Right ventricle myocardium superior (tissue), 1 donor: ENCODE measurements at regions not wholly inside any gene's neighbourhood (a gene's known extent, or its start where the extent isn't known, plus 50 kb on each side); places are given as distances from the start of the nearest gene placed in this dataset.
"Not testable (repeated sequence)": the region's sequence is repeated elsewhere in the genome, so short reads cannot be mapped to it uniquely, and the experiment has no call there.

ENCODE experiments used
- ATAC-seq: fragments of 200-7000 bp; cut with Tn5 transposase; one replicate; pipeline ENCODE4 v1.9.1; 2020; ENCODE audit warnings: mild to moderate bottlenecking; ENCODE audit not compliant: poor library complexity
- DNase-seq: peaks from one replicate; pipeline ENCODE4 v3.0.0-alpha.2; 2020
- intact Hi-C: fragments of 100-400 bp; cut with DNase I; formaldehyde crosslinking; loops from one replicate; pipeline ENCODE4 v1.11.2; 2022
- donor health status: DM: no; HTN: yes; CAD: no; lungs with severe emphysema.

DNA sequence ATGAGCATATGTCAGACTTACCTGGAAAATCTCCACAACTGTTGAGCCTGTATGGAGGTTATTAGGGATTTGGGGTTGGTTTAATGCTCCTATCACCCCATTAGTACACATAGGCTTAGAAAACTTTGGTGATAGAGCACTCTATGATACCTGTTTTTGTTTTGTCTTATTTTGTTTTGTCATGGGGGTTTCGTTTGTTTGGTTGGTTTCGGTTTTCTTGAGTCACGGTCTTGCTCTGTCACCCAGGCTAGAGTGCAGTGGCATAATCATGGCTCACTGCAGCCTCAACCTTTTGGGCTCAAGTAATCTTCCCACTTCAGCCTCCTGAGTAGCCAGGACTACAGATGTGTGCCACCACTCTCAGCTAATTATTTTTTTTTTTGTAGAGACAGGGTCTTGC, 70.0 kb downstream of the MZT1 start:
- DNase-seq (no peak), ATAC-seq (no peak)
- intact Hi-C loops = no loop called here

DNA sequence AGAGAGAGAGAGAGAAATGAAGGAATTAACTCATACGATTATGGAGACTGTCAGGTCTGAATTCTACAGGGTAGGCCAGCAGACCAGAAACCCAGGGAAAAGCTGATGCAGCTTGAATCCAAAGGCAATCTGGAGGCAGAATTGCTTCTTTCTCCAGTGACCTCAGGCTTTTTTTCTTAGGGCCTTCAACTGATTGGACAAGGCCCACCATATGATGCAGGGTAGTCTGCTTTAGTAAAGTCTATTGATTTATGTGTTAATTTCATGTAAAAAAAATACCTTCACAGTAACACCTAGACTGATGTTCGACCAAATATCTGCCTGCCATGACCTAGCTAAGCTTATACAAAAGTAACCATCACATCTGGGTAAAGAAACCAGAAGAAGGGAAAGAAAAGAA, 71.1 kb downstream of the MZT1 start:
- ATAC-seq = no peak
- intact Hi-C loops = no loop called here
- no peak for DNase-seq

DNA sequence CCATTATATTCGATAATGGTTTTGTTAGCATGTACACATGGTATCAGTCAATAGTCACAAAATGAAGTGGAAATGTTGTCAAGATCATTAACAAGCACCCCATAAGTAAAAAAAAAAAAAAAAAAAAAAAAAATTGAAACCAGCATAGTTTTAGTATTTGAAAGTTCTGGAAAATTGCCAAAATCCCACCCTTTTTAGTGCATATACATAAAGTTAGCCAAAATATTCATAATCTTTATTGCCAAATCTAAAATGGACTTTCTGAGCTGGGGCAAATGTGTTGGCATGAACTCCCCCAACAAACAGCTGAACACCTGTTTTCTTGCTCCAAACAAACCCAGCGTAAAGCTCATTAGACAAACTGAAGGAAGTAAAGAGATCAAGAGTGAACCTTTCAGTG, 73.9 kb downstream of the MZT1 start:
- no peak for DNase-seq
- ATAC-seq = no peak
- intact Hi-C loops = no loop called here

DNA sequence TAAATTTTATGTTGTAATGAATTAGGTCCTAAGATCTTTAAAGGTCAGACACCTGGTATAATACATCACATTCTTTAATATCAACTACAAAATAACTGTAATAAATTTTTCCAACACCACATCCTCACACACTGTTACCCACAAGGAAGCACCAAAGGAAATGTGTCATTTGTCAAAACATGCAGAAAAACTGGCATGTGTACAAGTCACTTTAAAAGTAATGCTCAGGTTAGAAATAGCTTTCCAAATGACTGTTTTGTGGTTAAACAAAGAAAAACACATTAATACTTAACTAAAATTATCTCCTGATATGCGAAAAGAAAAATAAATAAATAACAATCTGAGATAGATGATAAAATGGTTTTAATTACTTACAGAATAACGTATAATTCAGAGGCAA, 74.7 kb downstream of the MZT1 start:
- intact Hi-C loops = no loop called here
- DNase-seq = no peak
- ATAC-seq = no peak

DNA sequence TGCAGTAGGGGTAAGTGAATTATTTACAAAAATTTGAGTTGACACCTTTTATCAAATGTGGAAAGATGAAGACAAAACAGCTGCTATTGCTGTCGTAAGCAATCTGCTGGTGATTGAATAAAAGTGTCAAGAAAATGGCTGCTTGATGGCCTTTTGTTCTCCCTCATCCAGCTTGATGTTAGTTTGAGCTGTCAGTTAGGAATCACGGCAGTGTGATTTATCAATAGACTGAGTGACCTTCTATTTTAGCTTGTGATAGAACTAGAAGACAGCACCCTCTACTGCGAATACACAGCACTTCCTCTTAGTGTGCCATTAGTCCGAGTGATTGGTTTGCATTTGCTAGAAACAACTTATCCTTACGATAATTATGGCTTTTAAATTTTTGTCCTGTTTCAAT, 76.3 kb downstream of the MZT1 start:
- ATAC-seq (no peak), DNase-seq (no peak)
- intact Hi-C loops = no loop called here

DNA sequence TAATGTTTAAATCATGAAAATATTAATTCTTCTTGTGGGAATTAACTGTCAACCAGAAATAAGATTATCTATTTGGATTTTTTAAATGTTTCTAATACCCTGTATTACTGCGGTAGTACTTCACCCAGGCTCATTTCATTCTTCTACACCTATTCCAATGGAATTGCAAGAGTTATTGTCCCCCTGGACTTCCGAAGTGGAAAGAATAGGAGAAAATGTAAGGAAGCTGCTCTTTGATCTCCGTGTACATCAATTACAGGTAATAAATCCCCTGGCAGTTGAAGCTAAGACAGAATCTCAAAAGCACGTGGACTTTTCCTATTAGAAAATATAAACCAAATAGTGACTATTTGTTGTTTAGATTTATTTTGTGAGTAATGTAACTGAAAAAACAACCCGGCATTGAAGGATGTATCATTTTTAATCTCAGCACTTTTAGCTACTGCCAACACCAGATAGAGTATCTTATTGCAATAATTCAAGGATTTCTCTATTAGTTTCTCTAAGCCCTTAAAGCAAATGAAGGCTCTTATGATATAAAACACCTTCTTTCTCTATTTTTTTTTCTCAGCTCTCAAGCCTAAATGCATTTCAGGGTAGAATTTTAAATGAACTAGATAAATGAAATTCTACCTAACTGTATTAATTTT, 77.3 kb downstream of the MZT1 start:
- ATAC-seq (no peak), DNase-seq (no peak)
- intact Hi-C loops = no loop called here

DNA sequence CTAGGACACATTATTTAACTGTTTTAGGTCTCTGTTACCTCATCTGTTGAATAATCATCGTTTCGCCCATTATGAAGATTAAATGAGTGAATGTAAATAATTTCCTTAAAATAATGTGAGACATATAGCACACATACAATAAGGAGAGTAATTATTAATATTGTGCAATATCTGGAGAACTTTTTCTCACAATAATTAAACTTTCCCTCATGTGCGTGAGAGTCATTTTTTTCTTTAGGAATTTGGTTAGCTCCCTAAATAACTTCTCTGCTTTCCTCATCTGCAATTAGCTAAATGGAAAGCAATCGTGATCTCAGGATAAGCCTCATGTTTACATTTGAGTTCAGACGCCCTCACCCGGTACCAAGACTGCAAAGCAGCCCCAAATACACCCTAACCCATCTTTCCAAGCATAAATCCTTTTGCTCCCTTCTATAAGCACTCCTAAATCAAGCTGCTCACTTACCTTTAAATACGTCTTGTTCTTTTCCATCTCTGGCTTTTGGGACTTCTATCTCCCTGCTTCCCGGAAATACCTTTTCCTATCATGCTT, 78.8 kb downstream of the MZT1 start:
- ATAC-seq = no peak
- no peak for DNase-seq
- intact Hi-C loops = no loop called here

DNA sequence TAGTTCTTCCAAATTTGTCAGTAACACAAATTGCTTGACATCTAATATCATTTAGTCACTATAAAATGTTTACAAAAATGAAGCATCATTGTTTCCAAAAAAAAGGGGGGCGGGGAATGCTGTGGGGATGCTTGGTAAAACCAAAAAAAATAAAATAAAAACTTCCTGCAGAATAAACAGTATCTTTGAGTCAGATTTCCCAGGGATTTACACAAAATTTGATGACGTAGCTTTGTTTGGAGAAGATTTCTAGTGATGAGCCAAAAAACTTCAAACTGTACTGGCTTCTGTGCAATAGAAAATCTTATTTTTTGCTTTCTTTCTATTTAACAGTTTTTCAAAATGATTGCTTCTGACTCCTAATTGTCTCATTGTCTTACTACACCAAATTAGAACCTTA, 80.0 kb downstream of the MZT1 start:
- ATAC-seq (no peak), DNase-seq (no peak)
- intact Hi-C loops = no loop called here

DNA sequence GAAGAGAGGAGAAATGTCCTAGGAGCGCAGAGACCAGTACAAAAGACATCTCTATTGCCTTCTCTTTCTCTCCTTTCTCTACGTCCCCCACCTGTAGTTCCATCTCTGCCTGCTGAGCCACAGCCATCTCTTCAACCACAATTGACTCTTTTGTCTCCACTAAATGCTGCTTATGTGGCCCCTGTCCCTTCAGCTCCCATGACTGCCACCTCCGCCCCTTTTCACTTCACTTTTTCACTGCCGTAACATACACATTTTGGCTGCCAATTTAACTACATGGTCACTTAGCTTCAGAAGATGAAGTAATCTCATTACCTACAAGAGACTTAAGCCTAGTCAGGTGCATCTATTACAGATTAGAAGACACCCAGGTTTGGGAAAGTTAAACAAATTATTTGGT, 81.9 kb downstream of the MZT1 start:
- ATAC-seq (no peak), DNase-seq (no peak)
- intact Hi-C loops = no loop called here

DNA sequence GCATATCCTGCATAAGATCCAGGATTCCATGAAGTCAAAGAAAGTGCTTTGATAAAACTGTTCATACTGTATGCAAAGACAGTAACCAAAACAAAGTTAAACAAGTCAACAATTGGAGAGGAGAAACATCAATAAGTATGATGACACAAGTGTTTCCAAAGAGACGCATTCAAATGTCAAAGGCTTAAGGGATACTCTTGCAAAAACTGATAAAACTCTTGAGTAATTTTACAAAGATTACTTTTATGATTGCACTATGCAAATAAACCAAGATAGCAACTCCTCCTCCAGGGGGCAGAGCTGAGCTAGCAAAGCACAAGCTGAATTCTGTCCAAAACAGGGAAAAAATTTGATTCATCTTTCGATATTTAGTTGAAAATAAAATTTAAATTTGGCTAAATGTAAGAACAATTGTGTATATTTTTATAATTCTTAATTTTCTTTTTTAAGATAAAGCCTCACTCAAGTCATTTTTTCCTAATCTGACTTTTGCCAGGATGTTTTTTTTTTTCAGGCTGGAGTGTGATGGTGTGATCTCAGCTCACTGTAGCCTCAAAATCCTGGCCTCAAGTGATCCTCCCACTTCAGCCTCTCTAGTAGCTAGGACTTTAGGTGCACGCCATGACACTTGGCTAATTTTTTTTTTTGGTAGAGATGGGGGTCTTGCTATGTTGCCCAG, 84.0 kb downstream of the MZT1 start:
- ATAC-seq = no peak
- no peak for DNase-seq
- intact Hi-C loops = no loop called here

DNA sequence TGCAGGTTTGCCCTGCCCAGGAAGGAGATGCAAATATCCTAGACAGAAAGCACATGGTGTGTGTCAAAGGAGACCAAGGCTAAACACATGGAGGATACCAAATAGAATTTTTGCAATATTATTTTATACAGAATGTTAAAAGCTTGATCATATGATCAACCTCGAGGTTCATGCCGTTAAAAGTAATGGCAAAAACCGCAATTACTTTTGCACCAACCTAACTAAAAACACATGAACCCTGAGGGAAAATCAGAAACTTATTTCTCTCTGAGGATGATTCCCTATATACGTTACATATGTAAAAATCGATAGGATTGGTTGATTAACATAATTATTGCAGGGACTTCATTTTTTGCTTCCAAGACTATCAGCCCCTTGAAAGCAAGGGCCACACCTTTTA, 88.1 kb downstream of the MZT1 start:
- no peak for ATAC-seq
- intact Hi-C loops = no loop called here
- DNase-seq = no peak

DNA sequence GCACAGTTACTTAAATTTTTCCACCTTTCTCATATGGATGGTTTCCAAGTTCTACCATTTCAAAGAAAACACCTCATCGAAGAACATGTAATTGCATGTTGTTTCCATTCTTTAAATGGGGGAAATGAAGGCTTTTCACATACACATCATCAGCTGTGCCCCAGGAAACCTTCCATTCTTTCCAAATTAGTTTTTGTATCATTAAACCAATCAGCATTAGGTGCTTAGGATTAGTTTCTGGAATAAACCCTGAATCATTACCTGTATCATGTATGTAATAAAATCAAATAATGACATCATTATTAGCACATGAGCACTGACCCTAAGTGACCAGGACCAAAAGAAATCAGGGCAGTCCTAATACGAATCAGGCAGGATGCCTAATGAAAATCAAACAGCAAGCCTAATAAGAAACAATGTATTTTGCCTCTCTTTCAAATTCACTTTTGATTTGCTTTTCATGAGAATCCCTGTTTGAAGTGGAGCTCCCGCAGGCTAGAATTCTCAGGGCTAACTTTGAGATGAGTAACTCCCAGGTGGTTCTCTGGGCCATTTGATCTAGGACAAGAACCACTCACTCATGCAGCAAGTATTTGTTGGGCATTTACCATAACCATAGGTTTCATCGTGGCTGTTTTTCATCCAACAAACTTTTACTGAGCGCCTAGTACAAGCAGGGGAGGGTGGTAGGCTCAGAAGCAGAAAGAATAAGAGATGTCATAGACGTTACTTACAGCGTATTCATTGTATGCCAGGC, 89.2 kb downstream of the MZT1 start:
- no peak for ATAC-seq
- DNase-seq = no peak
- intact Hi-C loops = no loop called here

DNA sequence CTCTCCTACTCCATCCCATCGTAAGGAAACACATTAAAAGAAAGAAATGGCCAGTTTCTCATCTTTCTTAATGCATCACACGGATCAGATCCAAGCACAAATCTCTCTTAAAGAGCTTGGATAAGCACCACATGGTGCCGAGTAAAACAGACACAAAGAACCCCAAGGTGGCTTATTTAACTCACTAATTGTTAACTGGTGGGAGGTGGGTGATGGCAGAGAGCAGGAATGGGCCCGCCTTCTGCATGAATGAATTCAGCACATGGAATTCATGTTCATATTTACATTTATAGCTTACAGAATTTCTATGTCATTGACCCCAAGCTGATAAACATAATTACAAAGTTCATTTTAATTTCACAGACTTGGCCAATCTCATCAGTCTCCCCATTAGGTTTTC, 89.9 kb downstream of the MZT1 start:
- intact Hi-C loops = no loop called here
- no peak for ATAC-seq

DNA sequence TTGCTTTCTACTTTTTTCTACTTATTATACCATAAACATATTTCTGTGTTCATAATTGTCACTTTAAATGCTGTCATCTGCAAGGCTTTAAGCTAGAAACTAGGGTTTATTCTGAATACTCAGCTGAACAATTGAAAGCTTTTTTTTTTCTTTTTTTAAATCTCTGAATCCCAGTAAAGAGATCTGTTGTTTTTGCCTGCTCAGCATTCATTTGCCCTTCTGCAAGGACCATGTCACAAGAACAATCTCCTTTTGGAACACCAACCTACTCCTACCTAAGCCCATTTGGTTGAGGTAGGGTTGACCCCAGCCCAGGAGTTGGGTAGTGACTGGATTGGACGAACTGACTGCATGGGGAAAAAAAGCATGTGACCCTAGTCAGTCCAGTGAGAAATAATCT, 92.6 kb downstream of the MZT1 start:
- intact Hi-C loops = no loop called here
- DNase-seq = no peak
- ATAC-seq = no peak

More for the DNA sequence above, 89.9 kb downstream of the MZT1 start:
- no peak for DNase-seq

DNA sequence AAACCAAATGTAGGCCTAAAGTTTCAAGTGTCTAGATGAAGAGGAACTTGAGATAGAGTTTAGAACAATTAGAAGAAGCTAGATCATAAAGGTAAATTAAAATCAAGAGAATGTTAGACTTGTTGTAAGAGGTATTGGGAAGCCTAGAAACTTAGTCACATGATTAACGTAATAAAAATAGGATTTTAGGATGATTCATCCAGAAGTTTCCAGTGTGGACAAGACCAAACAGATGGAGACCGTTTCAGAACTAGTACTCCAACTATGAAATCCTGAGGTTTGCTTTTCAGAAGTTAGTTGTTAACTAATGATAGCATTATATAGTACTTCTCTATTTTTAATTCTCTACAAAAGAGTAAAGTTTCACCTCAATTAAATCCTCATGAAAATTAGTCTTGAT, 104.9 kb downstream of the MZT1 start:
- DNase-seq = no peak
- intact Hi-C loops = no loop called here
- no peak for ATAC-seq

DNA sequence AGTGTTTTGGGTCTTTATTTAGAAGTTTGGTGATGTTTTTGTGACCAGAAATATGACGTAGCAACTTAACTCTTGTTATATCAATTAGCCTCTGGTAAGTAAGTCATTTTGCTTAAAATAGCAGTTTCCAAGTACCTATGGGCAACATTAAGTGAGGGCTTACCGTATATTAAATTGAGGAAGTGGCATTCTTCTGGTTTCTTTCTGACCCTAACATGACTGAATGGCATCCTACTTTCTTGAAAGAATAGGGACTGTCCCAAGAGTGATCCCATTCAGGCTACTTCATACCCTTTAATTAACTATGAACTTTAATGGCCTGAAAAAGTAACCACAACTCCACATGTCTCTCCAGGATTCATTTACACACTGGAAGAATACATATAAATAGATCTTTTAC, 106.6 kb downstream of the MZT1 start:
- ATAC-seq (no peak), DNase-seq (no peak)
- intact Hi-C loops = no loop called here

DNA sequence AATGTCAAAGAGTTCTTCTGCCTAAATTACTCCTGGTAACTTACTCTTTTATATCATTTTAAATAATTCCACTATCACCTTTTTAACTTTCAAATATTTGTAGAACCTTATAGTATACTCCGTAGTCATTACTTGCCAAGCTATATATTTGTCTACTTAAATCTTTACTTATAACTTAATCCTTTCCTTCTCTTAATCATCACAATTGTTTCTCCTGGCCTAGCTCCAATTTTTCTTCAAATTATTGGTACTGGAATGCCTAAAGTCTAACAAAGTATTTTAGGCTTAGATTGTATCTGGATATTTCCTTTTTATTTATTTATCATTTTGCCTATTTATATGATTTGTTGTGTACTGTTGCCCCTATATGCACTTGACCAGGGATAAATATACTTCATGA, 109.5 kb downstream of the MZT1 start:
- ATAC-seq (no peak), DNase-seq (no peak)
- intact Hi-C loops = no loop called here

DNA sequence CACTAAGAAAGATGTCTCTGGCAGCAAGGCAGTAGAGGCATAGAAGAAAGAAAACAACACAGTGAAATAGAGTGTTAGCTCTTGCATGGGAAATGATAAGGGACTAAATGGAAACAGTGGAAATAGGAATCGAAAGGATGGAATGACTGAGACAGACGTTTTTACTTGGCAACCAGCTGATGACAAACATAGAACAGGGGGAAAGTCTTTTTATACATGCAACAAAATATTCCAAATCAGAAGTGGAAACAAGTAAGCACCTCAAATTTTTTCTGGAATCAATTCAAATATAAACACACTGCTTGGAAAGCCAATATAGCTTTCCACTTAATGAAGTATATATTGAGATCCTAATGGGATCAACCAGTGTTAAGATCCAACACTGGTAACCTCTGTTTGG, 110.2 kb downstream of the MZT1 start:
- no peak for ATAC-seq
- no peak for DNase-seq
- intact Hi-C loops = no loop called here

DNA sequence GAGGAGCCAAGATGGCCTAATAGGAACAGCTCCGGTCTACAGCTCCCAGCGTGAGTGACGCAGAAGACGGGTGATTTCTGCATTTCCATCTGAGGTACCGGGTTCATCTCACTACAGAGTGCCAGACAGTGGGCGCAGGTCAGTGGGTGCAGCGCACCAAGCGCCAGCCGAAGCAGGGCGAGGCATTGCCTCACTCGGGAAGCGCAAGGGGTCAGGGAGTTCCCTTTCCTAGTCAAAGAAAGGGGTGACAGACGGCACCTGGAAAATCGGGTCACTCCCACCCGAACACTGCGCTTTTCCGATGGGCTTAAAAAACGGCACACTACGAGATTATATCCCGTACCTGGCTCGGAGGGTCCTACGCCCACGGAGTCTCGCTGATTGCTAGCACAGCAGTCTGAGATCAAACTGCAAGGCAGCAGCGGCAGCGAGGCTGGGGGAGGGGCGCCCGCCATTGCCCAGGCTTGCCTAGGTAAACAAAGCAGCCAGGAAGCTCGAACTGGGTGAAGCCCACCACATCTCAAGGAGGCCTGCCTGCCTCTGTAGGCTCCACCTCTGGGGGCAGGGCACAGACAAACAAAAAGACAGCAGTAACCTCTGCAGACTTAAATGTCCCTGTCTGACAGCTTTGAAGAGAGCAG, 117.1 kb downstream of the MZT1 start:
- ATAC-seq, intact Hi-C loops, DNase-seq: not testable (repeated sequence)
